ENCODE measurements at regions not wholly inside any gene's neighbourhood (a gene's known extent, or its start where the extent isn't known, plus 50 kb on each side); places are given as distances from the start of the nearest gene placed in this dataset.

GRCh38 chr16:51222016-51222415, 70.9 kb upstream of the SALL1 start:
- DNase-seq, result no peak

- DNase-seq, result no peak
Measured at GRCh38 chr16:51211148-51211547, 60.1 kb upstream of the SALL1 start.

DNA sequence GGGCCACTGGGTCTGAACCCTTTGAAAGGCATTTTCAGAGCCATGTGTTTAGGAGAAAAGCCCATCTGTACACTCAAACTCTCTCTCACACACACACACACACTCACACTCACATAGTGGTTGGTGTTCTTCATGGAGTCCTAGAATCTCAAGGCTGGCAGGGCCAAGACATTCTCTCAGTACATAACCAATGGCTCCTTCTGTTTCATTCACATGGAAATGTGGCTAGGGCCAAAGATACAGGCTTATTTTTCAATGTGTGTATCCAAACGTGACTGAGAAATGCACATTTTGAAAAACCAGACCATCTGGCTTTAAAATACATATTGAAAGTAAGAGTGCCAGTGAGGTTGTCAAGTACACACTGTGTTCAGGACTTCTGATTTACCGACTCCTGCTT, 59.0 kb upstream of the SALL1 start:
- no peak for DNase-seq

GRCh38 chr16:51201604-51202003, 50.5 kb upstream of the SALL1 start:
- DNase-seq, result no peak
